ENCODE measurements at regions not wholly inside any gene's neighbourhood (a gene's known extent, or its start where the extent isn't known, plus 50 kb on each side); places are given as distances from the start of the nearest gene placed in this dataset.

GRCh38 chr4:101563126-101563525, 215.8 kb upstream of the PPP3CA start:
- no peak for DNase-seq

- no peak for DNase-seq
These were observed 209.5 kb upstream of the PPP3CA start for GRCh38 chr4:101556842-101557241.

- DNase-seq, result no peak
These were observed 208.1 kb upstream of the PPP3CA start for GRCh38 chr4:101555341-101555880.

GRCh38 chr4:101540336-101540735, 193.0 kb upstream of the PPP3CA start:
- DNase-seq, result no peak

GRCh38 chr4:101528526-101528925, 181.2 kb upstream of the PPP3CA start:
- DNase-seq, result no peak

- DNase-seq, result peak; percentile 52
These were observed 179.9 kb upstream of the PPP3CA start for GRCh38 chr4:101527188-101527587.

- DNase-seq, result no peak
These were observed 168.2 kb upstream of the PPP3CA start for GRCh38 chr4:101515566-101515965.

GRCh38 chr4:101515099-101515498, 167.8 kb upstream of the PPP3CA start:
- no peak for DNase-seq

- no peak for DNase-seq
These were observed 165.1 kb upstream of the PPP3CA start for GRCh38 chr4:101512416-101512815.

GRCh38 chr4:101501421-101501820, 154.1 kb upstream of the PPP3CA start:
- DNase-seq, result no peak

GRCh38 chr4:101500742-101501141, 153.4 kb upstream of the PPP3CA start:
- DNase-seq, result no peak

- no peak for DNase-seq
These were observed 127.9 kb upstream of the PPP3CA start for GRCh38 chr4:101475246-101475645.

GRCh38 chr4:101471201-101471600, 123.9 kb upstream of the PPP3CA start:
- no peak for DNase-seq

- no peak for DNase-seq
These were observed 117.3 kb upstream of the PPP3CA start for GRCh38 chr4:101464596-101464995.

GRCh38 chr4:101458914-101459313, 111.6 kb upstream of the PPP3CA start:
- DNase-seq, result no peak

GRCh38 chr4:101458473-101458872, 111.1 kb upstream of the PPP3CA start:
- no peak for DNase-seq

GRCh38 chr4:101451086-101451485, 103.8 kb upstream of the PPP3CA start:
- no peak for DNase-seq

GRCh38 chr4:101441446-101441845, 94.1 kb upstream of the PPP3CA start:
- DNase-seq, result no peak

GRCh38 chr4:101439926-101440325, 92.6 kb upstream of the PPP3CA start:
- no peak for DNase-seq

- DNase-seq, result no peak
These were observed 74.1 kb upstream of the PPP3CA start for GRCh38 chr4:101421386-101421785.

GRCh38 chr4:101420661-101421060, 73.3 kb upstream of the PPP3CA start:
- no peak for DNase-seq

GRCh38 chr4:101419336-101420135, 72.2 kb upstream of the PPP3CA start:
- DNase-seq, result no peak

- DNase-seq, result no peak
These were observed 71.1 kb upstream of the PPP3CA start for GRCh38 chr4:101418466-101418865.

GRCh38 chr4:101418055-101418454, 70.7 kb upstream of the PPP3CA start:
- peak; percentile 50 for DNase-seq

- no peak for DNase-seq
These were observed 69.7 kb upstream of the PPP3CA start for GRCh38 chr4:101417046-101417445.
